ENCODE measurements at regions not wholly inside any gene's neighbourhood (a gene's known extent, or its start where the extent isn't known, plus 50 kb on each side); places are given as distances from the start of the nearest gene placed in this dataset.

GRCh38 chr2:164275659-164276058 is 345.6 kb downstream of the GRB14 start:
- peaks cover 14% of the 10 kb centered on the region for H3K9me3 Mint-ChIP-seq
- H3K27ac Mint-ChIP-seq = no peak overlapping the region
- no peak for TF ChIP-seq CTCF (IDR thresholded peaks at IDR 0.05)

GRCh38 chr2:164260506-164260905 is 360.8 kb downstream of the GRB14 start:
- no peak for TF ChIP-seq CTCF (IDR thresholded peaks at IDR 0.05)
- Mint-ChIP-seq H3K4me3 (no peak overlapping the region), H3K27ac (no peak overlapping the region), H3K4me1 (ENCODE audit: low read depth) (no peaks in the 10 kb centered on the region), H3K27me3 (ENCODE audit: insufficient read depth) (no peaks in the 10 kb centered on the region), H3K36me3 (ENCODE audit: low read depth) (0 out of 2 replicates have a peak, but pooled peaks cover 4% of the 10 kb centered on the region), H3K9me3 (peaks cover 21% of the 10 kb centered on the region)
- DNase-seq = no peak

More at GRCh38 chr2:164275659-164276058, 345.6 kb downstream of the GRB14 start:
- no peak overlapping the region for H3K4me3 Mint-ChIP-seq
- H3K4me1 Mint-ChIP-seq (ENCODE audit: low read depth) = no peaks in the 10 kb centered on the region
- H3K36me3 Mint-ChIP-seq (ENCODE audit: low read depth) = no peaks in the 10 kb centered on the region
- no peak for DNase-seq
- no peaks in the 10 kb centered on the region for H3K27me3 Mint-ChIP-seq (ENCODE audit: insufficient read depth)

- TF ChIP-seq CTCF (IDR thresholded peaks at IDR 0.05) = no peak
- Mint-ChIP-seq H3K36me3 (ENCODE audit: low read depth) (0 out of 2 replicates have a peak, but pooled peaks cover 4% of the 10 kb centered on the region), H3K9me3 (peaks cover 20% of the 10 kb centered on the region), H3K27ac (no peak overlapping the region), H3K27me3 (ENCODE audit: insufficient read depth) (no peaks in the 10 kb centered on the region), H3K4me1 (ENCODE audit: low read depth) (no peaks in the 10 kb centered on the region), H3K4me3 (no peak overlapping the region)
- DNase-seq = no peak
Measured at GRCh38 chr2:164257742-164258141, 363.5 kb downstream of the GRB14 start.

- no peaks in the 10 kb centered on the region for H3K4me1 Mint-ChIP-seq (ENCODE audit: low read depth)
- no peak for DNase-seq
- no peaks in the 10 kb centered on the region for H3K27me3 Mint-ChIP-seq (ENCODE audit: insufficient read depth)
- H3K9me3 Mint-ChIP-seq = peaks cover 5% of the 10 kb centered on the region
- no peak overlapping the region for H3K4me3 Mint-ChIP-seq
- H3K36me3 Mint-ChIP-seq (ENCODE audit: low read depth) = no peaks in the 10 kb centered on the region
- H3K27ac Mint-ChIP-seq = no peak overlapping the region
- no peak for TF ChIP-seq CTCF (IDR thresholded peaks at IDR 0.05)
Measured at GRCh38 chr2:164252568-164253287, 368.6 kb downstream of the GRB14 start.

- no peak for DNase-seq
- Mint-ChIP-seq H3K9me3 (peaks cover 23% of the 10 kb centered on the region), H3K27ac (no peak overlapping the region), H3K27me3 (ENCODE audit: insufficient read depth) (no peaks in the 10 kb centered on the region), H3K36me3 (ENCODE audit: low read depth) (no peaks in the 10 kb centered on the region), H3K4me1 (ENCODE audit: low read depth) (no peaks in the 10 kb centered on the region), H3K4me3 (no peak overlapping the region)
- TF ChIP-seq CTCF (IDR thresholded peaks at IDR 0.05) = no peak
Measured at GRCh38 chr2:164243315-164243714, 378.0 kb downstream of the GRB14 start.
